ENCODE measurements at regions not wholly inside any gene's neighbourhood (a gene's known extent, or its start where the extent isn't known, plus 50 kb on each side); places are given as distances from the start of the nearest gene placed in this dataset.

DNA sequence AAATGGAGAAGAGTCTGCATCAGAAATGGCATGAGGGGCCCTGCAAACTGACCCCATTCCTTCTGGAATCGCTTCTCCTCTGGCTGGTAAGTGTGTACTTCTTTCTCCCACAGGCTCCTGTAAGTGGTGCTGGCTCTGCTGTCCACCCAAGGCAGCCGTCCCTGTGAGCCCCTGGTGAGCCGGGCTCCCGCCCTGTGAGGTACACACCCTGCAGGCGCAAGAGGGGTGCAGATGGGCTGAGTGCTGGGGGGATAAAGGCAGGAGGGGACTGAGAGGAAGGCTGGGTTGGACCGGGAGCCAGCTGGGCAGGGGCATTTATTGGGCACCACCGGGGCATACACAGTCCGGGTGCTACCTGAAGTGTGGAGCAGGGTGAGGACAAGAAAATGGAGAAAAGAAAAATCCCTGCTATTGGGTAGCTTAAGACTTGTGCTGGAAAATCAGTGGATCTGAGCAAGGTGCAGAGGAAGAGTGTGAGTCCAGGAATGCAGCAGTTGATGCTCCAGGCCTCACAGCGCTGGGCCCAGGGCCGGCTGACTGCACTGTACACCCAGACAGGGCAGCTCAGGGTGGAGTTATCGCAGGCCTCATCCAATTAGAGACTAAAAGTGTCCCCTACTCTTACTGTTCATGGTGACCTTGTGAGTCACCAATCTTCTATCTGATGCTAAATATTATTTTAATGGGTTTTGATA is 455.1 kb upstream of the B3GAT1 start:
- TF ChIP-seq, protein P1, sequence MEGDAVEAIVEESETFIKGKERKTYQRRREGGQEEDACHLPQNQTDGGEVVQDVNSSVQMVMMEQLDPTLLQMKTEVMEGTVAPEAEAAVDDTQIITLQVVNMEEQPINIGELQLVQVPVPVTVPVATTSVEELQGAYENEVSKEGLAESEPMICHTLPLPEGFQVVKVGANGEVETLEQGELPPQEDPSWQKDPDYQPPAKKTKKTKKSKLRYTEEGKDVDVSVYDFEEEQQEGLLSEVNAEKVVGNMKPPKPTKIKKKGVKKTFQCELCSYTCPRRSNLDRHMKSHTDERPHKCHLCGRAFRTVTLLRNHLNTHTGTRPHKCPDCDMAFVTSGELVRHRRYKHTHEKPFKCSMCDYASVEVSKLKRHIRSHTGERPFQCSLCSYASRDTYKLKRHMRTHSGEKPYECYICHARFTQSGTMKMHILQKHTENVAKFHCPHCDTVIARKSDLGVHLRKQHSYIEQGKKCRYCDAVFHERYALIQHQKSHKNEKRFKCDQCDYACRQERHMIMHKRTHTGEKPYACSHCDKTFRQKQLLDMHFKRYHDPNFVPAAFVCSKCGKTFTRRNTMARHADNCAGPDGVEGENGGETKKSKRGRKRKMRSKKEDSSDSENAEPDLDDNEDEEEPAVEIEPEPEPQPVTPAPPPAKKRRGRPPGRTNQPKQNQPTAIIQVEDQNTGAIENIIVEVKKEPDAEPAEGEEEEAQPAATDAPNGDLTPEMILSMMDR (IDR thresholded peaks at IDR 0.05 in 2 of 3, conservative IDR thresholded peaks at IDR 0.05 in 1 of 3; ENCODE audit: borderline replicate concordance in 1 of 3, insufficient read depth in 1 of 3, low read depth in 2 of 3, low read length in 2 of 3), result no peak
- TF ChIP-seq EZH2 (IDR thresholded peaks at IDR 0.05) (no peak), JUND (IDR thresholded peaks at IDR 0.05) (no peak)
- TF ChIP-seq, protein P2, sequence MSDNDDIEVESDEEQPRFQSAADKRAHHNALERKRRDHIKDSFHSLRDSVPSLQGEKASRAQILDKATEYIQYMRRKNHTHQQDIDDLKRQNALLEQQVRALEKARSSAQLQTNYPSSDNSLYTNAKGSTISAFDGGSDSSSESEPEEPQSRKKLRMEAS (IDR thresholded peaks at IDR 0.05), result no peak
- TF ChIP-seq, protein P3, sequence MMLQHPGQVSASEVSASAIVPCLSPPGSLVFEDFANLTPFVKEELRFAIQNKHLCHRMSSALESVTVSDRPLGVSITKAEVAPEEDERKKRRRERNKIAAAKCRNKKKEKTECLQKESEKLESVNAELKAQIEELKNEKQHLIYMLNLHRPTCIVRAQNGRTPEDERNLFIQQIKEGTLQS (IDR thresholded peaks at IDR 0.05), result no peak

All from HCT116 (cell line).